GM21825 (cell line): ENCODE measurements at regions not wholly inside any gene's neighbourhood (a gene's known extent, or its start where the extent isn't known, plus 50 kb on each side); places are given as distances from the start of the nearest gene placed in this dataset.

Source experiments
- ATAC-seq: cut with Tn5 transposase; IDR thresholded peaks from one replicate; pipeline ENCODE4 v1.9.1; 2021; ENCODE audit warnings: mild to moderate bottlenecking, moderate library complexity; ENCODE audit not compliant: unreplicated experiment

DNA sequence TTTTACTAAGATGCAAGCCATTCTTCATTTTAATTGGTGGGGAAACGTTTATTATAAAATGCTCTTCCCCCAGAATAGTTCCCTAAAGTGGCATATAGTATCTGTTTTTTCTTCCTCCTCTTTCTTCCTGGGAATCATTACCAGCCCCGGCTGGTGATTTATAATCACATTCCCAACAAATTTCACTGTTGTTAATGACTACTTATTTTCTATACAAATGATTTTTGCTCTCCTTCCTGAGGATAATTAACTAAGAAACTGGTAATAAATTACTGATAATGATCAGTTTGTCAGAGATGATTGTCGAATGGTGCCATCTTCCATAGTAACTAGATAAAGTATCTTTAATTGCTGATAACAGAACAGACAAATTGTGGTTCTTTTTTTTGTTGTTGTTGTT lies 785.5 kb upstream of the RBFOX1 start:
- no peak for ATAC-seq

DNA sequence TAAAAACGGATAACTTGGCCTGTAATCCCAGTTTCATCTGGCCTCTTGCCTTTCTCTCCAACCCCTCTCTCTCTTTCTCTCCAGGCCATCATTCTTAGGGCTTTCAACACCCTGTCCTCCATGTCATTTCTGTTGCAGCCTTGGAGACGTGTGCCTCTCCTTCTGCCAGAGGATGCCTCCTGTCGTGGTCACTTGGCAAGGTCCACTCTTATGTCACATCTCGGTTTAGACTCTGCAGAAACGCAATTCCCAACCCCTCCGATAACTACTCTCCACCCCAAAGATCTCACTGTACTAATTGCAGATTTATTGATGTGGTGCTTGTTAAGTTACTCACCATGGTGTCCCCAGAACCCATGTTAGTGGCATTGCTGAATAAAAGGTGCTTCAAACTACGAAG lies 787.3 kb upstream of the RBFOX1 start:
- no peak for ATAC-seq

DNA sequence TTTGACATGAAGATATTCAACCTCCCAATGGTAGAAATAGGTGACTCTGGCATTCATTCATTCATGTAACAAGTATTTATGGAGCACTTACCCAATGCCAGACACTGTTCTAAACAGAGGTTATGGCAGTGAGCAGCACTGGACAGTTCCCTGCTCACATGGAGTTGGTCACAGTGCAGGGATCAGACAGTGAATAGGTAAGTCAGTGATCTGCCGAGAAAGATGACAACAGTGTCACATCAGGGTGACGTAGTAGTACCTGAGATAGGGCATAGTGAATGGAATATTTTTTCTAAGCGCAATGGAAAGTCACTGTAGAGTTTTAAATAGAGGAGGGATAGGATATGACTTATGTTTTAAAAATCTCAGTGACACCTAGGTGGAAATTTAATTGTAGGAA lies 791.4 kb upstream of the RBFOX1 start:
- no peak for ATAC-seq

DNA sequence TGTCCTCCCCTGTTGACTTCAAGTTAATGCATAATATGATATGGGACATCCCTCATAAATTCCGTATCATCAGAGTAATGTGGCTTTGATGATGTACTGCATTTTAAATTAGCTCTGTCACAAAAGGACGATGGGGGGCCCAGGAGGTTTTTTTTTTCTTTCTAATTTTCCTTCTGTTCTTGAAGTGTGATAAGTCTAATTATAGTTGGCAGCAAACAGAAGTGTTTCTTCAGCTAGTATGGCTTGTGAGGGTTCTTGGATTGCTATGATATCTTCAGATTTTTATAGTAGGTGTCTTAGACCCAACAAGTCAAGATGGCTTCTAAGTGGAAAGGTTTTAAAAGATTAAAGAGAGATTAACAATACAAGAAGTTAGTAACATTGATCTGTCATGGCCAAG lies 796.2 kb upstream of the RBFOX1 start:
- no peak for ATAC-seq

DNA sequence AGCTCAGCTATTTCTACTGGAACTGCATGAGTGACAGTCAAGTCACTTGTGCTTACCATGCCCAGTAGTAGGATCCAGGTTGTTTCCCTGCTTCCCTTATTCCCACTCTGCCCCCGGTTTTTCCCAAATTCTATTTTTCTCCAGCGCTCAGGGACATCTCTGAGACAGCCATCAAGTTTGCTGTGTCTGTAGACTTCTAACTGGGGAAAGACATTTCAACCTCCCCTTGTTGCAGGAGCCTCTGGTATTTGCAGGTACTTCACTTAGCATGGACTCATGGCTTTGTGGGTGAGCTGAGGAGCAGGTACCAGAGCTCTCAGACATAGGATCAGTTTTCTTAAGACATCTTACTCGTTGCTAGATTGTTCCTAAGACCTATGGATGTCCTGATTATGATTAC lies 801.6 kb upstream of the RBFOX1 start:
- no peak for ATAC-seq

DNA sequence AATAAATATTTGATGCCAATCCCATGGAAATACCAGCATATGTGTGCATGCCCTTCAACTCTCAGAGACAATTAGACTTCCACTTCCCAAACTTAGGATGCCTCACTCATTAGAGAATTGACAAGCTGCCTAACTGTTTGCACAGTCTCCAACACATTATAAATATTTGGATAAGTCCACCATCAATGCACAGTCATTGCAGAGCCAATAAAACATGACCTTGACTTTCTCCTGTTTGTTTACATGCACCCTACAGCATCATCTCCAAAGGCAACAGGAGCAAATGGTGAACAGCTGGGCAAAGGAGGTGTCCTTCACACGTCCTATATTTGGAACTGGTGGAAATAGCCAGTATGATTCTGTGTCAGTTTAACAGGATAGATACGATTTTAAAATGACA lies 804.4 kb upstream of the RBFOX1 start:
- ATAC-seq = no peak

DNA sequence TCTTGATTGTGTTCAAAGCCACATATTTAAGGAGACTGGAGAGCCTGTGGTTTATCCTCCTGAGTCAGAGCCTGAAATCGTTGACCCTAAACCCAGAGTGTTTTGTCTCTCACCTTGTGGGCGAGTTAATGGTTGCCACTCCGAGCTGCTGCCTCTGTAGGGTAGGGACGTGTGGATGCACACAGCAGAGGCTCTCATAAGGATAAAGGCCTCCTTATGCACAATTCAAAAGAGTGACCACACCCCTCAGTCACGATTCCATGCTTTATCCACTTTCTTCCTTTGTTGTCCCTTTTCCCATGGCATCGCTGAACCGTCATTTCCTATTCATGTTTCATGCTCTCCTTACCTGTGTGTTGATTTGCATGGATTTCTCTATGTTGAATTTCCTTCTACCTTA lies 805.0 kb upstream of the RBFOX1 start:
- no peak for ATAC-seq

DNA sequence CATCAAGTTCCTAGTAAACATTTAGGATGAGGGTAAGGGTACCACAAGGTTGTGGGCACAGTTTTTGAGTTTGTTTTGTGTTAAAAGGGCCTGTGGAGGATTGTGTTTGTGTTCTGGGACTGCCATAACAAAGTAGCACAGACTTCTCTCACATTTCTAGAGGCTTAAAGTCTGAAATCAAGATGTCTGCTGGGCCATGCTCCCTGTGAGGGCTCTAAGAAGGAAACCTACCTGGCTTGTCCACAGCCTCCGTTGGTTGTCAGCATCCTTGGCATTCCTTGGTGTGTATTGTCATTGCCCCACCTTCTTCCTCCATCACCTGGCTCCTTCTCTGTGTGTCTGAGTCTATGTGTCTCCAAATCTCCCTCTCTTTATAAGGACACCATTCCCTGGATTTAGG lies 808.1 kb upstream of the RBFOX1 start:
- ATAC-seq = no peak

DNA sequence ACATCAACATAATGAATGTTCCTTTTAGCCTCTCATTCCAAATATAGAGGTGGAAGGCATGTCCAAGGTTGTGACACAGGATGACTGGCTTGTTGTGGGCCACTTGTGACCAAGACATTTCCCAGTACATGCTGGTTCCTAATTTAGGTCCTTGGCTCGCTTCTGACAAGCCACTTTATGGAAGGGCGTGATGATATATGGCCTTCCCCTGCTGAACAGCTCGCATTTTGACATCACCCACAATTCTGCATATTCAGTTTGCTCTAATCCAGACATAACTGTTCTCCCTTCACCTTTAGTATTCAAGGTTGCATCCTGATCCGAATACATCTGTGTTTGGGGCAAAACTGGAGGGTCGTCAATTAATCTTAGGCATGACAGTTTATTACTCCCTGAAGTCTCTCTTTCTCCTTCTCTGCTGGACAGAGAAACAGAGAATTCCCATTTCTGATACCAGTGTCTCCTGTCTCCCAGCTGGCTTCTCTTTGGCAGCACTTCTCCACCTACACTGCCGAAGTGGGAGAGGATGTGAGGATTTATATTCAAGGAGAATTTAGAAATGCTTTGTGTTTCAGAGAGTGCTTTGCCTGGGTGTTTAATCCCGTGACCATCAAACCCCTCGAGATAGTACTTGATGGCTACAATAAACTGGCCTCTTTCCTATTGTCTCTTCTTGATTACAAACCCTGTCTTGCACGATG lies 815.5 kb upstream of the RBFOX1 start:
- no peak for ATAC-seq

DNA sequence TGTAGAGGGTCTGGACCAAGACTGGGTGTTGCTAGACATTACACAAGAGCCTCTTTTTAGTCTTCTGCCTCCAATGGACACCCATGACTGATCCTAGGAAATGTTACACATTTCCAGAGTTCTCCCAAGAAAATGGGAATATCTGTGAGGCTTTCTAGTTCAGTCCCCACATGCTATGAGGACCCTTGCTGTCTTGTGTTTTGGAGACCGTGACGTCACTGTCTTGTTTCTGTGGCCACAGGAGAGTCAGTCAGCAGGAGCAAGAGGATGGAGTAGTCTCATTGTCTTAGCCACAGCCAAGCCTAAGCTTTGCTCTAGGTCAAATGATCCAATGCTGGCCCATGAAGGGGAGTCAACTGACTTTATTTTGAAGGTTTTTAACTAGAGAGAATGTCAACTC lies 820.1 kb upstream of the RBFOX1 start:
- no peak for ATAC-seq

DNA sequence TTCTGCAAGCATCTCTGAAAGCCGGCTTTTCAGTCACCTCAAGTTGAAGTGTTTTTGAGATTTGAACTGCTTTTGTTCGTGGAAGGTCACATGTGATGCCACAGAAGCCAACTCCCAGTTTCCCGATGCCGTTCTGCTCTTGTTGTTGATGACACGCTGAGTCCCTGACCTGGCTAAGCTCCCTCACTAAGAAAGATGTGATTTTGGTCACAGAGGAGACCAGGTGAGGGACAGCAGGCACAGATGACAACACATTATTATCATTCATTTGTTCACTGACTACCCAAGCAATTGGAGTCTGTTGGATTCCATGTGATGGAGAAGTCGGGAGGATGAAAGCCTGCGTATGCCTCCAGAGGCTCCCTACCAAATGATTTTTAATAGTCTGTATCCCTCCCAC lies 822.4 kb upstream of the RBFOX1 start:
- ATAC-seq = no peak

DNA sequence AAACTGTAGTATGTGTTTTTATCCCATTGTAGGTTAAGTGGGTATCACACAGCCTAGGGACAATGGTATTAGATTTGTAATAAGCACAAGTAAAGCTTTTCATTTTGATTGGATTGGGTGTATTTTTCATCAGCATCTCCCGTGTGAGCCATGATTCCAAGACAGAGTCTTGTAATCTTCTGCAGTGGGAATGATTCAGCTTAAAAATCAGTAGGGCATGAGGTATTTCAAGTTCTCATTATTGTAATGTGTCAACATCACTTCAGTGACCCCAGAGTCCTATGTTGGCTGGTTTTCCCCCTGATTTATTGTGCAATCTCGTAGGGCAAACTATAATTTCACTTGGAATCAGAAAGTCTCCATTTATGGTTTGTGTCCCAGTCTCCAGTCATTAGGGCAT lies 833.2 kb upstream of the RBFOX1 start:
- ATAC-seq = no peak

DNA sequence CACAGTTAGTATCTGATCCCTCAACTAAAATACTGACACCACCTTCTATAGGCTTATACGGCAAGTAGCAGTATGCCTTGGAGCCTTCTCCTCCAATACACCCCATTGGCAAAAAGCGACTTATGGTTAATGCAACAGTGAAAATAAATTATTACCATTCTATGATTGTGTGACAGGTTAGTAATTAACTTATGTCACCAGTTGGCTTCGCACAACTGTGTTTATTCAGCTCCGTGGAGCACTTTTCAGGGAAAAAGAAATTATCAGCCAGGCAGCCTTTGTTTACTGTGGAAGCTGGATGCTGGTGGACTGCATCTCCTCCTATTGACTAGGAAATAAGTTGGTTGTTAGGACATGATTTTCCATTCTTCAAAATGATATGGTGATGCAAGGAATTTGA lies 833.8 kb upstream of the RBFOX1 start:
- no peak for ATAC-seq

DNA sequence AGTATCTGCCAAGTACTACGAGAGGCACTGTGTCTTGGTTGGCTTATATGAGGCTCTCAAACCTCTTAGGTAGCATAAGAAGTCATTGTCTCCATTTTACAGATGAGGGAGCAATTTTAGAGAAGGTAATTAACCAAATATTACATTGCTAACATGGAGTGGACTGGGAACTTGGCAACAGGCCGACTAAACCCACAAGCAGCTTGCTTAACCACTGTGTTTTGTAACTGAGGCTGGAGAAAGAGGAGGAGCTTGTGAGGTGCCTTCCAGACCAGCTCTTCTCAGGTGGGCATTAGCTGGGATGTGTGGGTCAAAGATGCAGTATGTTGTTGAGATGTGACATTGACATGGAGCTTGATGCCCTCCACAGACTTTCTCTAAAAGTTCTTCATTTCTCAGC lies 835.6 kb upstream of the RBFOX1 start:
- ATAC-seq = no peak

DNA sequence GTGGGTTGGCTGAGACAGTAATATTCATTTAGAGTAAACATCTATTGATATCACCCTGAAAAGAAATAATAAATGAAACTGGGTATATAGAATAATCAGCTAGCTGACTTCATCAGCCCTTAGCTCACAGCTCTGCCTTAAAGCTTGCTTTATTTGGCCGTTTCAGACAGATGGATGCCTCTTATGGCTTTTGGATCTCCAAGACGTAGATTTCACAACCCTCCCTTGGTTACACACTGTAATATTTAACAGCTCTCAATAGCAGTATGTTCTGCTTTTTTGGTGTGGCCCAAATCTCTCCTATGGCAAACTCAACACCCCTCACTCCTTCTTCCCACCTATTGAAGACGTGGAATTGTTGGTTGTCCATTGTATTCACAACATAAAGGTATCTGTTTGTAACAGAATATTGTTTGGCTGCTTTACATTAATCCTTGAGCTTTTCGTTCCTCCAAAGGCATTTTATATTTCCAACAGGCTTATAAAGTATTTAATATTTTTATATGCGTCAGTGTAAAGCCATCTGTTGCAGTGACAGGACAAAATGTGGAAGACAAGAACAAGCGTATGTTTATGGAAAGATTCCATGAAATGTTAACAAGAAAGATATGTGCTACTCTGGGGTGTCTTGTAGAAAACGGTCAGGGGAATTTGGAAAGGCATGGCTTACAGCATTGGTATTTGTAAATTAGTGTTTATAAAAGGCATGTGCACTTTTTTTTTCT lies 837.0 kb upstream of the RBFOX1 start:
- ATAC-seq = no peak

DNA sequence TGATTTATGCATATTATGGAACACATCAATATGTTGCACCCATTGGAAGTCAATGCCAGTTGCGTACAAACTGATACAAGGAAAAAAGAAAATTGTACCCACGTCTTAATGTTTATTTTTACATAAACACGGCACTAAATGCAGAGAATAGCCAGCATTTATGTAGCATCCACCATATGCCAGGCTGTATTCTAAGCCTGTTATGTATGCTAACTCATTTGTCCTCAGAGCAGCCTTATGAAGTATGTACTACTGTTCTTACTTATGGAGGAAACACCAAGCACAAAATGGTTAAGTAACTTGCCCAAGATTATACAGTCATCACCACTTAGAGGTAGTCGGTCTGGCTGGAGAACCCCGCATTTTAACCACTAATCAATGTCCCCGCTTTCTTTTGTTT lies 837.9 kb upstream of the RBFOX1 start:
- no peak for ATAC-seq

DNA sequence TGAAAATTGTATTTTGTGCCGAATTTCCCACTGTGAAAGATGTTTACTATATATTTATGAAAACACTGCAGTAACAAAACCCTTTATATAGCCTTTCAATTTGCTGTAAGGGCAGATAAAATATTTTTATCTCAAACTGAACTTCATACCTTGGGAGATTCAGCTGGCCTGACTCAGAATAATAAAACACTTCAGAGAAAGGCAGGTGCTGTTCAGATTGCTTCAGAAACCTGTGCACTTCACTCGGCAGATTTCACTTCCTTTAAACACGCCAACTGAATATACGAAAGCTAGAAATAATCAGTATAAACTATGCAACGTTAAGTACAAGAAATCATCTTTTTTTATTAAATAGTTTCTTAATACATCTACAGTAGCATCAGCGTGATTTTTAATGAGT lies 839.1 kb upstream of the RBFOX1 start:
- ATAC-seq = no peak

DNA sequence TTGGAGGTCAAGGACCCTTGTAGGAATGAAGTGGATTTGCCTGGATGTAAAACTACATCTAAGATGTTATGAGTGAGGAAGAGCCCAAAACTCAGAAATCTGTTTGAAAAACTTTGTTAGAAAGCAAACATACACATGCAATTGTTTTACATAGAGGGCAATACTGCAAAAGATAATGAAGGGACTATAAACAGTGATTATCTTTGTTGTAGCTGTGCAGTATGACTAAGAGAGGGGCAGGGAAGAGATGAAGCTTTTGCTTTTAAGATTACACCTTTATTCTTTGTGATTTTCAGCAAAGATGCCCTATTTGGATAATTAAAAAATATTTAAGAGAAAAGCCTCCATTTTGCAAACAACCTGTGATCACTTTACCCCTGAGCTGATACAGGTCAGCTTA lies 839.9 kb upstream of the RBFOX1 start:
- no peak for ATAC-seq

DNA sequence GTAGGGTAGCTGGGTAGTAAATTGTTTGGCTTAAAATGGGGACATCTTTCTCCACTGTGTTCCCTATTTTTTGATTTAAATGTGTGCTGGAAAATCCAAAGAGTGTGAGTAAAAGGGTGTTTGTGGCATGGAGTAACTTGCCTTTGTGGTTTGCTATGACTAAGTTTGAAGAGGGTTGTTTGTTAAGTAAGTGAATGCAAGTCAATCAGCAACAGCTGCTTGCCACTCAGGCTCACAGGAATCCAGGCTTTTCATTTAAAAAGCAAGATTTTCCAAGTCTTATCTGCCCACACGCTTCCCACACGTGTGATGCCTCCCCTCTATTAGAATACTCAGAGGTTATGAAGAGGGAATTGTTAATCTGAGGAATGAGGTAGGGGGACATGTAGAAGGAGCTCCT lies 847.7 kb upstream of the RBFOX1 start:
- ATAC-seq = no peak

DNA sequence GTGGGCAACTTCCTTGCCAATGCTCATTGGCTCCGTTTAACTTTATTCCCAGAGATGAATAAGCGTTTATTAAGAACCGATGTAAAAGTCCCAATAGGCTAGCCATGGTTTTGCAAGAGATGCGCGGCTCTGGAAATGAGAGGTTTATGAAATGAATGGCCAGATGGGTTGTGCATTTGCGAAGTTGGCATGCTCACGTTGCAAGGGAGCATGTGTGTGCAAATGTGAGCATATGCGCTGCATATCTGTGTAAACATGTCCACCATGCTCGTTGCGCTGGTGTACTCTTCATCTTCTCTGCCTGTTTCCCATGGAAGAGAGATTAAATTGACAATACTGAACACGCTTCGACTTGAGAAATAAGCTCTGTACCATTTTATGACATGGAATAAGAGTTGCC lies 848.6 kb upstream of the RBFOX1 start:
- no peak for ATAC-seq

DNA sequence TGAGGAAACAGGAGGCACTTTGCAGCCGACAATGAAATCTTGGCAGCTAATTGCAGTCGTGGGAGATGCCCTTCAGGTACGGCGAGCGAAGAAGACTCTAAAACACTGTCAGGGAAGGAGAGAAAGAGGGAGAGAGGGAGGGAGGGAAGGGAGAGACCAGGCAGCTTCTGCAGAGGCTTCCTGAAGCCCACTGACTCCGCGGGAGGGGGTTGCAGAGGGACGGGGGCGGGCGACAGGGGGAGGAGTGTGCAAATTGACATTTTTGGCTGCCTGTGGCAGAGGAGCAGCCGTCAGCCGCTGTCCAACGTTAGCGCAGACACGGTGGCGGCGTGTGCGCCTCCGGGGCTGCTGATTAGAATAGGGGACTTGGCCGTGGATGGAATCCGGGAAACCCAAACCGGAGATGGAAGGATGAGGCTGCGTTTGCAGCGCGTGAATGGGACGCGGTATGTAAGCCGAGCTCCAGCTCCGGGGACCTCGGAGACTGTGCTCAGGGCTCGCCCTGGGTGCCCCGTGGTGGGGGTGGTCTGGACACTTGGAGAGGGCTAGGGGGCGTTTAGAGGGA lies 849.1 kb upstream of the RBFOX1 start:
- no peak for ATAC-seq

DNA sequence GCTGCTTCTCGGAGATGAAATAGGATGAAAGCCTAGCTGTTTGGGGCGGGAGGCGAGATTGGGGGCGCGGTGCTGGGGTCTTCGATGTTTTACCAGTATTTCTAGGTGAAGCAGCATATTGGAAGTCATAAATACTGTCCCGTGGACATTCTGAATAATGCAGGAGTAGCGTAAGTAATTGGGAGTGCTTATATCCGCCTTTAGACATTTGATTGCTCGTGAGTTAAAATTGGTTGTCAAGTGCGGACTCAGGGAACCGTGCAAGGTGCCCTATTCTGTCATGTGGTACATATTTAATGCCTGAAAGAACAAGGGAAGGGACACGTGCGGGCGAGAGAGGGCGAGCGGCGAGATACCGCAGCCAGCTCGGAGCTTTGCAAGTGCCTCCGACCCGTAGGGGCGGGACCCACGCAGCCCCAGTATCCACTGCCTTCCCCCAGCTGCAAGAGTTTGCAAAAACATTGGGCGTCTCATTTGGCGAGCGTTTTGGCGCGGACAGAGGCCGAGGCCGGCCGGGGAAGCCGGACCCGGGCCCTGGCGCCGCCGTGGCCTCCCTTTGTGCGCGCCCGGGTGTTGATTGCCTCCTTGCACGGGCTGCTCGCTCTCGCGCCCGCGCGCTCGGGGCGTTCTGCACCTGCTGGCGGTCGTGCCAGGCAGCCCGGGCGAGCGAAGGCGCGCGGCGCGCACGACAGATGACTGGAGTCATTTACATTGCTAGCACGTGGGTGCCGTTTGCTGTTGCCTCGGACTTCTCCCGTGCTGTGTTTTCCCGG lies 849.8 kb upstream of the RBFOX1 start:
- ATAC-seq = no peak
